Panc1 (cell line): ENCODE measurements at regions not wholly inside any gene's neighbourhood (a gene's known extent, or its start where the extent isn't known, plus 50 kb on each side); places are given as distances from the start of the nearest gene placed in this dataset.

ENCODE experiments used
- ATAC-seq: fragments of 200-7000 bp; cut with Tn5 transposase; 2 replicates; pipeline ENCODE4 v1.9.1; 2020; ENCODE audit warnings: mild to moderate bottlenecking, moderate library complexity
- BruUV-seq: library from RNA; stranded (reverse); fragments of 400-500 nt; replicated peaks from 2 replicates; lab custom pipeline; 2021; lab: Mats Ljungman, UMichigan
- CTCF ChIA-PET: fragments of 300-600 bp; sonication (Branson Sonifier 250); formaldehyde crosslinking; loops from one replicate; lab custom pipeline; 2022; ENCODE audit warnings: antibody characterized with exemption; lab: Charles Lee
- POLR2A ChIA-PET: fragments of 300-600 bp; sonication (Branson Sonifier 250); formaldehyde crosslinking; loops from one replicate; lab custom pipeline; 2022; ENCODE audit warnings: antibody characterized with exemption; lab: Charles Lee
- DNase-seq: peaks from one replicate; pipeline ENCODE4 v3.0.0-alpha.2; 2010; ENCODE audit warnings: low read depth, low spot score
- H3K27ac ChIP-seq: 2 replicates; pipeline ENCODE4 v1.5.1; 2011; ENCODE audit warnings: mild to moderate bottlenecking, low read length, inconsistent platforms
- H3K27me3 ChIP-seq: fragments of 200-500 bp; sonication (Bioruptor generic); 2 replicates; pipeline ENCODE4 v1.6.0; 2014; ENCODE audit warnings: low read length, inconsistent platforms; ENCODE audit not compliant: control insufficient read depth, insufficient read depth
- H3K36me3 ChIP-seq: fragments of 200-500 bp; sonication (Bioruptor generic); 2 replicates; pipeline ENCODE4 v1.5.1; 2014; ENCODE audit warnings: inconsistent platforms, mild to moderate bottlenecking, low read length, moderate library complexity; ENCODE audit not compliant: control insufficient read depth, insufficient read depth
- H3K4me1 ChIP-seq: 2 replicates; pipeline ENCODE4 v1.5.1; 2011; ENCODE audit warnings: inconsistent platforms, mild to moderate bottlenecking, low read length, moderate library complexity; ENCODE audit not compliant: control insufficient read depth, insufficient read depth
- H3K4me3 ChIP-seq, 2 experiments: 2 replicates each; pipeline ENCODE4 v1.5.1; 2011 to 2012; ENCODE audit warnings: low read depth in 2 of 2, low read length in 2 of 2, mild to moderate bottlenecking in 2 of 2, inconsistent platforms in 1 of 2, moderate library complexity in 1 of 2
- H3K9me3 ChIP-seq: fragments of 200-500 bp; sonication (Bioruptor generic); 2 replicates; pipeline ENCODE4 v1.5.1; 2014; ENCODE audit warnings: low read depth, mild to moderate bottlenecking, inconsistent platforms, low read length, moderate library complexity; ENCODE audit not compliant: control insufficient read depth, insufficient read depth
- POLR2AphosphoS5 ChIP-seq: IDR thresholded peaks from 2 replicates; pipeline ENCODE4 v1.6.1; 2012; ENCODE audit warnings: mild to moderate bottlenecking, low read depth, low read length, moderate library complexity
- SIN3A ChIP-seq: IDR thresholded peaks from 2 replicates; pipeline ENCODE4 v1.6.1; 2012; ENCODE audit warnings: low read depth, mild to moderate bottlenecking, low read length, moderate library complexity, borderline replicate concordance; ENCODE audit not compliant: insufficient read depth
- TCF7L2 ChIP-seq: IDR thresholded peaks from 2 replicates; pipeline ENCODE4 v1.6.1; 2011; ENCODE audit warnings: mild to moderate bottlenecking, low read depth, low read length, inconsistent platforms
- in situ Hi-C: cut with HindIII; loops from 2 replicates; pipeline ENCODE4 v1.10.0; 2016; ENCODE audit warnings: low sequenced_read_pairs, low pct_unique_long_range_greater_than_20kb
- intact Hi-C: fragments of 100-400 bp; cut with micrococcal nuclease; formaldehyde crosslinking; loops from one replicate; pipeline ENCODE4 v1.10.0; 2022; ENCODE audit not compliant: unreplicated experiment
- TF ChIP-seq, protein P1 (sequence below): fragments of 450-650 bp; IDR thresholded peaks from 2 replicates; pipeline ENCODE4 v1.5.1; 2017; ENCODE audit warnings: mild to moderate bottlenecking
- TF ChIP-seq, protein P2 (sequence below), 2 experiments: IDR thresholded peaks; 2 replicates each; pipeline ENCODE4 v1.6.1; 2011 to 2012; ENCODE audit warnings: low read depth in 2 of 2, control low read depth in 1 of 2, low read length in 1 of 2, mild to moderate bottlenecking in 1 of 2, moderate library complexity in 1 of 2; ENCODE audit not compliant: insufficient read depth in 1 of 2

DNA sequence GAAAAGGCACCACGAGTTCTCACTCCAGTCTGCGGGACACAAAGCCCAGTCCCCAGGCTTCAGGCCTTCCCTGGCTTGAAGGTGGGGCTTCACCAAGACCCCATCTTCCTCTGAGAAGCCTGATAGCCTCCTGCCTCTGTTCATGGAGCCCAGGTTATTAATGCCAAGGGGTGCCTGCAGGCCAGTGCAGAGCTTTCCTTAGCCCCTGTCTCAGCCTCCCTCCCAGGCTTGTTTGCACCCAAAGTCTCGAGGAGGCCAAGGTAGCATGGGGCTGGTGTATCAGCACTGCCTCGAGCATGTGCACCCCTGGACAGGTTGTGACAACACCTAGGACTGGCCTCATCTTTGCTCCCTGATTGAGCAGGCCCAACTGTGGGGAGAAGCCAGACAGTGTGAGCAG lies 108.1 kb upstream of the PCDH15 start:
- no peaks in the 10 kb centered on the region for H3K4me1 ChIP-seq
- in situ Hi-C loops = no loop called here
- no TSS peak for BruUV-seq
- H3K27ac ChIP-seq = no peak overlapping the region
- H3K4me3 ChIP-seq = no peak overlapping the region
- no peaks in the 10 kb centered on the region for H3K27me3 ChIP-seq
- DNase-seq = no peak
- ChIA-PET CTCF (no interaction called here), POLR2A (no interaction called here)
- no peaks in the 10 kb centered on the region for H3K9me3 ChIP-seq
- H3K36me3 ChIP-seq = no peaks in the 10 kb centered on the region
- no peak for ATAC-seq
- intact Hi-C loops = no loop called here
- TF ChIP-seq TCF7L2 (no peak), SIN3A (no peak)
- TF ChIP-seq, protein P1, sequence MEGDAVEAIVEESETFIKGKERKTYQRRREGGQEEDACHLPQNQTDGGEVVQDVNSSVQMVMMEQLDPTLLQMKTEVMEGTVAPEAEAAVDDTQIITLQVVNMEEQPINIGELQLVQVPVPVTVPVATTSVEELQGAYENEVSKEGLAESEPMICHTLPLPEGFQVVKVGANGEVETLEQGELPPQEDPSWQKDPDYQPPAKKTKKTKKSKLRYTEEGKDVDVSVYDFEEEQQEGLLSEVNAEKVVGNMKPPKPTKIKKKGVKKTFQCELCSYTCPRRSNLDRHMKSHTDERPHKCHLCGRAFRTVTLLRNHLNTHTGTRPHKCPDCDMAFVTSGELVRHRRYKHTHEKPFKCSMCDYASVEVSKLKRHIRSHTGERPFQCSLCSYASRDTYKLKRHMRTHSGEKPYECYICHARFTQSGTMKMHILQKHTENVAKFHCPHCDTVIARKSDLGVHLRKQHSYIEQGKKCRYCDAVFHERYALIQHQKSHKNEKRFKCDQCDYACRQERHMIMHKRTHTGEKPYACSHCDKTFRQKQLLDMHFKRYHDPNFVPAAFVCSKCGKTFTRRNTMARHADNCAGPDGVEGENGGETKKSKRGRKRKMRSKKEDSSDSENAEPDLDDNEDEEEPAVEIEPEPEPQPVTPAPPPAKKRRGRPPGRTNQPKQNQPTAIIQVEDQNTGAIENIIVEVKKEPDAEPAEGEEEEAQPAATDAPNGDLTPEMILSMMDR = no peak
- TF ChIP-seq, protein P2, sequence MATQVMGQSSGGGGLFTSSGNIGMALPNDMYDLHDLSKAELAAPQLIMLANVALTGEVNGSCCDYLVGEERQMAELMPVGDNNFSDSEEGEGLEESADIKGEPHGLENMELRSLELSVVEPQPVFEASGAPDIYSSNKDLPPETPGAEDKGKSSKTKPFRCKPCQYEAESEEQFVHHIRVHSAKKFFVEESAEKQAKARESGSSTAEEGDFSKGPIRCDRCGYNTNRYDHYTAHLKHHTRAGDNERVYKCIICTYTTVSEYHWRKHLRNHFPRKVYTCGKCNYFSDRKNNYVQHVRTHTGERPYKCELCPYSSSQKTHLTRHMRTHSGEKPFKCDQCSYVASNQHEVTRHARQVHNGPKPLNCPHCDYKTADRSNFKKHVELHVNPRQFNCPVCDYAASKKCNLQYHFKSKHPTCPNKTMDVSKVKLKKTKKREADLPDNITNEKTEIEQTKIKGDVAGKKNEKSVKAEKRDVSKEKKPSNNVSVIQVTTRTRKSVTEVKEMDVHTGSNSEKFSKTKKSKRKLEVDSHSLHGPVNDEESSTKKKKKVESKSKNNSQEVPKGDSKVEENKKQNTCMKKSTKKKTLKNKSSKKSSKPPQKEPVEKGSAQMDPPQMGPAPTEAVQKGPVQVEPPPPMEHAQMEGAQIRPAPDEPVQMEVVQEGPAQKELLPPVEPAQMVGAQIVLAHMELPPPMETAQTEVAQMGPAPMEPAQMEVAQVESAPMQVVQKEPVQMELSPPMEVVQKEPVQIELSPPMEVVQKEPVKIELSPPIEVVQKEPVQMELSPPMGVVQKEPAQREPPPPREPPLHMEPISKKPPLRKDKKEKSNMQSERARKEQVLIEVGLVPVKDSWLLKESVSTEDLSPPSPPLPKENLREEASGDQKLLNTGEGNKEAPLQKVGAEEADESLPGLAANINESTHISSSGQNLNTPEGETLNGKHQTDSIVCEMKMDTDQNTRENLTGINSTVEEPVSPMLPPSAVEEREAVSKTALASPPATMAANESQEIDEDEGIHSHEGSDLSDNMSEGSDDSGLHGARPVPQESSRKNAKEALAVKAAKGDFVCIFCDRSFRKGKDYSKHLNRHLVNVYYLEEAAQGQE (IDR thresholded peaks at IDR 0.05; ENCODE audit: insufficient read depth in 1 of 2, low read depth in 2 of 2, low read length in 1 of 2) = no peak

DNA sequence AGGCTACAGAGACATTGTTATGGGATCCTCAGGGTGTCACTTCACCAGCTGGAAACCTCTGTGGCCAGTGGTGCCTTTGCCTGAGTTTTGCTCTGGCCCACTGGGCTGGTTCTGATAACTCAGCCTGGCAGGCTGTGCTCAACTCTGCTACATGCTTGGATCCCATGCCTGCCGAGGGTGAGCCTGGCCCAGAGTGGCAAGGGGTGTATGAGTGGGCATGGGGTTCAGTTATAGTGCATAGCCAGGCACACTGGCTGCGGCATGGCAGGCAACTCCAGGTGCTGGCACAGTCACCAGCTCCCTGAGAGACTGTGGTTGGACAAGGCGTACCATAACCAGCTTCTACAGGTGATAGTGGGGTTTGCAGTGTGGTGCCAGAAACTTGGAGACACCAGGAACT lies 107.0 kb upstream of the PCDH15 start:
- Histone ChIP-seq H3K27me3 (no peaks in the 10 kb centered on the region), H3K36me3 (no peaks in the 10 kb centered on the region), H3K4me3 (no peak overlapping the region), H3K9me3 (no peaks in the 10 kb centered on the region), H3K4me1 (no peaks in the 10 kb centered on the region), H3K27ac (no peak overlapping the region)
- BruUV-seq = no TSS peak
- intact Hi-C loops = no loop called here
- ATAC-seq (no peak), DNase-seq (no peak)
- TF ChIP-seq POLR2AphosphoS5 (no peak), TCF7L2 (no peak), SIN3A (no peak)
- TF ChIP-seq, protein P1 = no peak
- TF ChIP-seq, protein P2 (IDR thresholded peaks at IDR 0.05; ENCODE audit: insufficient read depth in 1 of 2, low read depth in 2 of 2, low read length in 1 of 2) = no peak
- in situ Hi-C loops = no loop called here
- ChIA-PET POLR2A (no interaction called here), CTCF (no interaction called here)
